ENCODE measurements at regions not wholly inside any gene's neighbourhood (a gene's known extent, or its start where the extent isn't known, plus 50 kb on each side); places are given as distances from the start of the nearest gene placed in this dataset.

- TF ChIP-seq CTCF (conservative IDR thresholded peaks at IDR 0.05) (no peak), EZH2 (IDR thresholded peaks at IDR 0.05; ENCODE audit: low read depth) (no peak)
These were observed 357.7 kb downstream of the CD83 start for GRCh38 chr6:14475306-14475705.
